PC-3 (cell line): ENCODE measurements at regions not wholly inside any gene's neighbourhood (a gene's known extent, or its start where the extent isn't known, plus 50 kb on each side); places are given as distances from the start of the nearest gene placed in this dataset.

ENCODE experiments used
- EZH2 ChIP-seq: fragments of 300-600 bp; sonication (generic); IDR thresholded peaks from one replicate; pipeline ENCODE4 v1.6.1; 2017; ENCODE audit warnings: antibody characterized with exemption, mild to moderate bottlenecking, low read length; ENCODE audit not compliant: unreplicated experiment
- EZH2phosphoT487 ChIP-seq: fragments of 300-600 bp; sonication (generic); IDR thresholded peaks from 2 replicates; pipeline ENCODE4 v1.6.1; 2018; ENCODE audit warnings: mild to moderate bottlenecking, antibody characterized with exemption, low read length, borderline replicate concordance
- TF ChIP-seq, protein P1 (sequence below): fragments of 300-600 bp; sonication (generic); conservative IDR thresholded peaks from 2 replicates; pipeline ENCODE4 v1.5.1; 2017; ENCODE audit warnings: antibody characterized with exemption, low read depth, mild to moderate bottlenecking, low read length

GRCh38 chr2:46837704-46838103 is 77.9 kb downstream of the MCFD2 start:
- TF ChIP-seq, protein P1, sequence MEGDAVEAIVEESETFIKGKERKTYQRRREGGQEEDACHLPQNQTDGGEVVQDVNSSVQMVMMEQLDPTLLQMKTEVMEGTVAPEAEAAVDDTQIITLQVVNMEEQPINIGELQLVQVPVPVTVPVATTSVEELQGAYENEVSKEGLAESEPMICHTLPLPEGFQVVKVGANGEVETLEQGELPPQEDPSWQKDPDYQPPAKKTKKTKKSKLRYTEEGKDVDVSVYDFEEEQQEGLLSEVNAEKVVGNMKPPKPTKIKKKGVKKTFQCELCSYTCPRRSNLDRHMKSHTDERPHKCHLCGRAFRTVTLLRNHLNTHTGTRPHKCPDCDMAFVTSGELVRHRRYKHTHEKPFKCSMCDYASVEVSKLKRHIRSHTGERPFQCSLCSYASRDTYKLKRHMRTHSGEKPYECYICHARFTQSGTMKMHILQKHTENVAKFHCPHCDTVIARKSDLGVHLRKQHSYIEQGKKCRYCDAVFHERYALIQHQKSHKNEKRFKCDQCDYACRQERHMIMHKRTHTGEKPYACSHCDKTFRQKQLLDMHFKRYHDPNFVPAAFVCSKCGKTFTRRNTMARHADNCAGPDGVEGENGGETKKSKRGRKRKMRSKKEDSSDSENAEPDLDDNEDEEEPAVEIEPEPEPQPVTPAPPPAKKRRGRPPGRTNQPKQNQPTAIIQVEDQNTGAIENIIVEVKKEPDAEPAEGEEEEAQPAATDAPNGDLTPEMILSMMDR: no peak
- TF ChIP-seq EZH2phosphoT487: no peak
- no peak for TF ChIP-seq EZH2
